ENCODE measurements at regions not wholly inside any gene's neighbourhood (a gene's known extent, or its start where the extent isn't known, plus 50 kb on each side); places are given as distances from the start of the nearest gene placed in this dataset.

GRCh38 chr11:104623518-104623917 is 274.7 kb downstream of the CASP12 start:
- H3K36me3 Mint-ChIP-seq (ENCODE audit: low read depth): no peaks in the 10 kb centered on the region
- H3K27me3 Mint-ChIP-seq (ENCODE audit: insufficient read depth): no peaks in the 10 kb centered on the region
- no peak overlapping the region for H3K27ac Mint-ChIP-seq
- TF ChIP-seq CTCF (IDR thresholded peaks at IDR 0.05): no peak
- H3K4me1 Mint-ChIP-seq (ENCODE audit: low read depth): peaks cover 16% of the 10 kb centered on the region; the same call in 1 of the 2 replicates
- DNase-seq: no peak
- H3K9me3 Mint-ChIP-seq: no peaks in the 10 kb centered on the region; the same call in 1 of the 2 replicates
- no peak overlapping the region for H3K4me3 Mint-ChIP-seq

- no peaks in the 10 kb centered on the region for H3K36me3 Mint-ChIP-seq (ENCODE audit: low read depth)
- H3K4me3 Mint-ChIP-seq: no peak overlapping the region
- TF ChIP-seq CTCF (IDR thresholded peaks at IDR 0.05): no peak
- no peaks in the 10 kb centered on the region; the same call in 1 of the 2 replicates for H3K27me3 Mint-ChIP-seq (ENCODE audit: insufficient read depth)
- no peak overlapping the region for H3K27ac Mint-ChIP-seq
- peaks cover 11% of the 10 kb centered on the region for H3K9me3 Mint-ChIP-seq
- peaks cover 16% of the 10 kb centered on the region; the same call in 1 of the 2 replicates for H3K4me1 Mint-ChIP-seq (ENCODE audit: low read depth)
- no peak for DNase-seq
Measured at GRCh38 chr11:104620991-104621390, 277.3 kb downstream of the CASP12 start.

- Mint-ChIP-seq H3K27ac (no peak overlapping the region), H3K27me3 (ENCODE audit: insufficient read depth) (peaks cover 5% of the 10 kb centered on the region), H3K4me3 (no peak overlapping the region), H3K4me1 (ENCODE audit: low read depth) (peaks cover 16% of the 10 kb centered on the region; the same call in 1 of the 2 replicates), H3K9me3 (peaks cover 16% of the 10 kb centered on the region), H3K36me3 (ENCODE audit: low read depth) (no peaks in the 10 kb centered on the region)
- DNase-seq: no peak
- TF ChIP-seq CTCF (IDR thresholded peaks at IDR 0.05): no peak
Measured at GRCh38 chr11:104619751-104620150, 278.5 kb downstream of the CASP12 start.

GRCh38 chr11:104618954-104619353 is 279.3 kb downstream of the CASP12 start:
- H3K9me3 Mint-ChIP-seq: peaks cover 16% of the 10 kb centered on the region
- no peak for TF ChIP-seq CTCF (IDR thresholded peaks at IDR 0.05)

GRCh38 chr11:104614961-104615360 is 283.3 kb downstream of the CASP12 start:
- DNase-seq: no peak
- Mint-ChIP-seq H3K36me3 (ENCODE audit: low read depth) (no peaks in the 10 kb centered on the region), H3K9me3 (peaks cover 16% of the 10 kb centered on the region), H3K27me3 (ENCODE audit: insufficient read depth) (peaks cover 5% of the 10 kb centered on the region), H3K4me1 (ENCODE audit: low read depth) (no peaks in the 10 kb centered on the region; the same call in 1 of the 2 replicates), H3K4me3 (no peak overlapping the region), H3K27ac (no peak overlapping the region)
- TF ChIP-seq CTCF (IDR thresholded peaks at IDR 0.05): no peak

More at GRCh38 chr11:104618954-104619353, 279.3 kb downstream of the CASP12 start:
- DNase-seq: no peak
- Mint-ChIP-seq H3K27me3 (ENCODE audit: insufficient read depth) (peaks cover 5% of the 10 kb centered on the region), H3K36me3 (ENCODE audit: low read depth) (no peaks in the 10 kb centered on the region), H3K4me3 (no peak overlapping the region), H3K4me1 (ENCODE audit: low read depth) (peaks cover 13% of the 10 kb centered on the region; the same call in 1 of the 2 replicates), H3K27ac (no peak overlapping the region)
